Peyer's patch (tissue), 4 donors: ENCODE measurements at regions not wholly inside any gene's neighbourhood (a gene's known extent, or its start where the extent isn't known, plus 50 kb on each side); places are given as distances from the start of the nearest gene placed in this dataset.

Experiments used
- CTCF ChIP-seq, 6 experiments: fragments of 450-650 bp in 4 of 6; fragments of 200-600 bp in 2 of 6; sonication (generic) in 1 of 6; IDR thresholded peaks; one replicate each; pipeline ENCODE4 v1.5.1; 2017 to 2019; ENCODE audit warnings: antibody characterized with exemption in 6 of 6, mild to moderate bottlenecking in 3 of 6, moderate library complexity in 1 of 6
- POLR2A ChIP-seq, 2 donors: fragments of 450-650 bp; IDR thresholded peaks; one replicate each; pipeline ENCODE4 v1.5.1; 2017; ENCODE audit warnings: antibody characterized with exemption in 2 of 2, mild to moderate bottlenecking in 2 of 2, moderate library complexity in 2 of 2

GRCh38 chr4:11743236-11743635 lies 314.5 kb upstream of the HS3ST1 start:
- no peak for TF ChIP-seq CTCF (IDR thresholded peaks at IDR 0.05)
- TF ChIP-seq POLR2A (IDR thresholded peaks at IDR 0.05) = no peak
